ENCODE measurements at regions not wholly inside any gene's neighbourhood (a gene's known extent, or its start where the extent isn't known, plus 50 kb on each side); places are given as distances from the start of the nearest gene placed in this dataset.
"Not testable (repeated sequence)": the region's sequence is repeated elsewhere in the genome, so short reads cannot be mapped to it uniquely, and the experiment has no call there.

DNA sequence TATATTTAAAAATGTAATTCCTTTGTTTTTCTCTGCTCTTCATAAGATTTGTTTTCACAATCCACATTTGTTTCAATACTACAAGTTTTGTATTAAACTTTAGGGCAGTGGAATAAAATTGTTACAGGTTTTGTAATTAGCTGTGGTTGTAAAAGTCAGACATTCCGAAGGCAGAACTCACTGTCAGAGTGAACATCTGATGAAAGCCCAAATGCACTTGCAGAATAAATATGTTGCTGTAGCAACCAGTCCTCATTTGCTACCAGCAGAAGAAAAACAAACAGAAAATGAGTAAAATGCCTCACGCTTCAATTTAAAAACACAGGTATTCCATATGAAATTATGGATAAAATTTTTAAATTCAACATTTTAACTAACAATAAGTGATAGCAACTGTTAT is 740.1 kb upstream of the FAM174A start:
- no peaks in the 10 kb centered on the region for H3K4me1 ChIP-seq (ENCODE audit: control insufficient read depth in 2 of 2, insufficient read depth in 2 of 2, low read length in 2 of 2)
- no peaks in the 10 kb centered on the region for H3K9me3 ChIP-seq (ENCODE audit: control insufficient read depth in 2 of 2, low read length in 2 of 2)
- no peaks in the 10 kb centered on the region for H3K27me3 ChIP-seq (ENCODE audit: control insufficient read depth in 2 of 2, insufficient read depth in 2 of 2, low read length in 2 of 2)
- no peaks in the 10 kb centered on the region for H3K36me3 ChIP-seq (ENCODE audit: control insufficient read depth in 2 of 2, insufficient read depth in 2 of 2, low read length in 2 of 2)
- H3K4me3 ChIP-seq (ENCODE audit: low read length in 2 of 2), result no peak overlapping the region
- H3K27ac ChIP-seq (ENCODE audit: low read depth in 2 of 2, low read length in 2 of 2), result no peak overlapping the region
- H3K9ac ChIP-seq (ENCODE audit: low read depth in 1 of 2, low read length in 2 of 2), result no peak overlapping the region

DNA sequence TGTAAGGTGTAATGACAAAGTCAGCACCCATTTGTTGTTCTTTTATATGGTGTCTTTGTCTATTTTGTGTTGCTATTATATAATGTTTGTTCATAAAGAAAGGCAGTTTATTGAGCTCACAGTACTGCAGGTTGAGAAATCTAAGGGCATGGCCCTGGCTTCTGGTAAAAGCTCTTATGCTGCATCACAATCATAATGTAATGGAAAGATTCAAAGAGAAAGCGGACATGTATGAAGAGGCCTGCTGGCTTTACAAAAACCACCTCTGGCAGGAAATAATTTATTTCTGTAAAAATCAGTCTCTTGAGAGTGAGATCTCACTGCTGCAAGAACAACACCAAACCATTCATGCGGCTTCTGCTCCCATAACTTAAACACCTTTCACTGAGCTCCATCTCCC is 746.7 kb upstream of the FAM174A start:
- Histone ChIP-seq H3K4me1 (ENCODE audit: control insufficient read depth in 2 of 2, insufficient read depth in 2 of 2, low read length in 2 of 2) (no peaks in the 10 kb centered on the region), H3K36me3 (ENCODE audit: control insufficient read depth in 2 of 2, insufficient read depth in 2 of 2, low read length in 2 of 2) (no peaks in the 10 kb centered on the region), H3K27me3 (ENCODE audit: control insufficient read depth in 2 of 2, insufficient read depth in 2 of 2, low read length in 2 of 2) (no peaks in the 10 kb centered on the region), H3K27ac (ENCODE audit: low read depth in 2 of 2, low read length in 2 of 2) (no peak overlapping the region), H3K9ac (ENCODE audit: low read depth in 1 of 2, low read length in 2 of 2) (no peak overlapping the region), H3K4me3 (ENCODE audit: low read length in 2 of 2) (no peak overlapping the region), H3K9me3 (ENCODE audit: control insufficient read depth in 2 of 2, low read length in 2 of 2) (no peaks in the 10 kb centered on the region)

DNA sequence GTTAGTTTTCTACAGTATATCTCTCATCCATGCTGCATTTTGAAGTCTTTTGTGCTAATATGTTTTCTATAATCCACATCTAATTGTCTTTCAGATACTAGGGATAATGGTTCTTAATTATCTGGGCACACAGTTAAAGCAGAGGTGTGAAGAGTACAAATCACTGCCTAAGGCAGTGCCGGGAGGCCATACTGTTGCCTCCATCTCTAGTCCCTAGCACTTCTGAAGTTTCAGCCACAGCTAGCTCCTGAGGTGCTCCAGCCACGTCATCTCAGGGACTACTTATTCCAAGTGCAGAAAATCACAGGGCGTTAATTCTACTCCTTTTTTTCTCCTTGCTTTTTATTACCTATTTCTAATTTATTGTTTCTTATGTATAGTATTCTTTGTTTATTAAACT is 760.0 kb upstream of the FAM174A start:
- H3K27ac ChIP-seq (ENCODE audit: low read depth in 2 of 2, low read length in 2 of 2), result no peak overlapping the region
- H3K4me1 ChIP-seq (ENCODE audit: control insufficient read depth in 2 of 2, insufficient read depth in 2 of 2, low read length in 2 of 2), result no peaks in the 10 kb centered on the region
- H3K36me3 ChIP-seq (ENCODE audit: control insufficient read depth in 2 of 2, insufficient read depth in 2 of 2, low read length in 2 of 2), result no peaks in the 10 kb centered on the region
- H3K9ac ChIP-seq (ENCODE audit: low read depth in 1 of 2, low read length in 2 of 2), result no peak overlapping the region
- no peak overlapping the region for H3K4me3 ChIP-seq (ENCODE audit: low read length in 2 of 2)
- H3K9me3 ChIP-seq (ENCODE audit: control insufficient read depth in 2 of 2, low read length in 2 of 2), result no peaks in the 10 kb centered on the region
- H3K27me3 ChIP-seq (ENCODE audit: control insufficient read depth in 2 of 2, insufficient read depth in 2 of 2, low read length in 2 of 2), result no peaks in the 10 kb centered on the region

DNA sequence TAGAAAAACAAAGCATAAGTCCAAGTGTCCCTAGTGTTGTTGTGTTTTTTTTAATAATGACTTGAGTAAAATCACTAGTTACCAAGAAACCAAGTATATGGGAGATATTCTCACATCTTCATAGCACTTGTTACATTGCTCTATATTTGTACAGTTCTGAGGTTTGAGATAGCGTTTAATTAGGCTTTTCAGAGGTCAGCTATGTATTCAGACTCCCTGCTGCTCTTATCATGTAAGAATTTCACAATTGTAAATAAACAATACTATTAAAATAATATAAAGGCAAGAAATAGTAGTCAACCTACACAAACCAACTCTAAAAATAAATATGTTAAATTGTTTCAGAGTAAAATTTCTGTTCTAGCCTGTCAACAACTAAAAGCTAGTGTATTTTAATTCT is 761.9 kb upstream of the FAM174A start:
- Histone ChIP-seq H3K9ac (ENCODE audit: low read depth in 1 of 2, low read length in 2 of 2) (no peak overlapping the region), H3K36me3 (ENCODE audit: control insufficient read depth in 2 of 2, insufficient read depth in 2 of 2, low read length in 2 of 2) (no peaks in the 10 kb centered on the region), H3K4me3 (ENCODE audit: low read length in 2 of 2) (no peak overlapping the region), H3K27ac (ENCODE audit: low read depth in 2 of 2, low read length in 2 of 2) (no peak overlapping the region), H3K4me1 (ENCODE audit: control insufficient read depth in 2 of 2, insufficient read depth in 2 of 2, low read length in 2 of 2) (no peaks in the 10 kb centered on the region), H3K9me3 (ENCODE audit: control insufficient read depth in 2 of 2, low read length in 2 of 2) (no peaks in the 10 kb centered on the region), H3K27me3 (ENCODE audit: control insufficient read depth in 2 of 2, insufficient read depth in 2 of 2, low read length in 2 of 2) (no peaks in the 10 kb centered on the region)

DNA sequence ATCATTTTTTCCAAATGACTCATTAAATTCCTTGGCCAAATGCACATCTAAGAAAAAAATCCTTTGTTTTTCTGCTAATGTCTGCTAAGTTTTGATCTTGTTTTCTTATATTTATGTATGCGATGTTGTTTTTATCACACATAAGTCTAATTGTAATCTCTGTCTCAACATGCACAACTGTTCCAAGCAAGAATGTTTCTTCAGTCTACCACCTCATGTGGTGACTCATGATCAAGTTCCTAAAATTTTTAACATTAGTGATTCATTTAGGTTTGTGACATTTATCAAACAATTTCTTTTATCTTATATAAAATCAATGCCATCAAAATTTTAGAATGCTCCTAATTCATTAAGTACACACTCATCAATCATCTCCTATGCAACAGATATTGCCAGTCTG is 763.9 kb upstream of the FAM174A start:
- H3K4me3 ChIP-seq (ENCODE audit: low read length in 2 of 2), result no peak overlapping the region
- H3K4me1 ChIP-seq (ENCODE audit: control insufficient read depth in 2 of 2, insufficient read depth in 2 of 2, low read length in 2 of 2), result no peaks in the 10 kb centered on the region
- H3K27me3 ChIP-seq (ENCODE audit: control insufficient read depth in 2 of 2, insufficient read depth in 2 of 2, low read length in 2 of 2), result no peaks in the 10 kb centered on the region
- H3K9me3 ChIP-seq (ENCODE audit: control insufficient read depth in 2 of 2, low read length in 2 of 2), result no peaks in the 10 kb centered on the region
- H3K9ac ChIP-seq (ENCODE audit: low read depth in 1 of 2, low read length in 2 of 2), result no peak overlapping the region
- H3K36me3 ChIP-seq (ENCODE audit: control insufficient read depth in 2 of 2, insufficient read depth in 2 of 2, low read length in 2 of 2), result no peaks in the 10 kb centered on the region
- no peak overlapping the region for H3K27ac ChIP-seq (ENCODE audit: low read depth in 2 of 2, low read length in 2 of 2)

DNA sequence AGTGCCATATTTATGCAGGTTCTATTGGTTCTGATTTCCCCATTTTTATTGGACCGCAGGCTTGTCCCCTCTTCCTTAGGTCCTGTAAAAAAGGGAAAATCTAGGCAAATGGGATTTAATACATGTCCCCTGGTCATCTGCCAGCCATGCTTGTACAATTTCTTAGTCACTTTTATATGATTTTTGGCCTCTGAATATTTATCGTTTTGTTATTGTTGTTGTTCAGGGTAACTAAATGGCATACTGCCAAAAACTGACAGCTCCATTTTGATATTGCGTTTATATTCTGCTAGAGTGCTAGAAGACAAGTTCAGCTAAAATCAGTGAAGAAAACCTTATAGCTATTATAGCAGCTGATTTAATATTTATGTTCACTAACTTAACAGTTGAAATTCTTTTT is 770.2 kb upstream of the FAM174A start:
- no peaks in the 10 kb centered on the region for H3K4me1 ChIP-seq (ENCODE audit: control insufficient read depth in 2 of 2, insufficient read depth in 2 of 2, low read length in 2 of 2)
- no peaks in the 10 kb centered on the region for H3K9me3 ChIP-seq (ENCODE audit: control insufficient read depth in 2 of 2, low read length in 2 of 2)
- H3K4me3 ChIP-seq (ENCODE audit: low read length in 2 of 2), result no peak overlapping the region
- H3K9ac ChIP-seq (ENCODE audit: low read depth in 1 of 2, low read length in 2 of 2), result no peak overlapping the region
- H3K36me3 ChIP-seq (ENCODE audit: control insufficient read depth in 2 of 2, insufficient read depth in 2 of 2, low read length in 2 of 2), result no peaks in the 10 kb centered on the region
- H3K27me3 ChIP-seq (ENCODE audit: control insufficient read depth in 2 of 2, insufficient read depth in 2 of 2, low read length in 2 of 2), result no peaks in the 10 kb centered on the region
- H3K27ac ChIP-seq (ENCODE audit: low read depth in 2 of 2, low read length in 2 of 2), result no peak overlapping the region

DNA sequence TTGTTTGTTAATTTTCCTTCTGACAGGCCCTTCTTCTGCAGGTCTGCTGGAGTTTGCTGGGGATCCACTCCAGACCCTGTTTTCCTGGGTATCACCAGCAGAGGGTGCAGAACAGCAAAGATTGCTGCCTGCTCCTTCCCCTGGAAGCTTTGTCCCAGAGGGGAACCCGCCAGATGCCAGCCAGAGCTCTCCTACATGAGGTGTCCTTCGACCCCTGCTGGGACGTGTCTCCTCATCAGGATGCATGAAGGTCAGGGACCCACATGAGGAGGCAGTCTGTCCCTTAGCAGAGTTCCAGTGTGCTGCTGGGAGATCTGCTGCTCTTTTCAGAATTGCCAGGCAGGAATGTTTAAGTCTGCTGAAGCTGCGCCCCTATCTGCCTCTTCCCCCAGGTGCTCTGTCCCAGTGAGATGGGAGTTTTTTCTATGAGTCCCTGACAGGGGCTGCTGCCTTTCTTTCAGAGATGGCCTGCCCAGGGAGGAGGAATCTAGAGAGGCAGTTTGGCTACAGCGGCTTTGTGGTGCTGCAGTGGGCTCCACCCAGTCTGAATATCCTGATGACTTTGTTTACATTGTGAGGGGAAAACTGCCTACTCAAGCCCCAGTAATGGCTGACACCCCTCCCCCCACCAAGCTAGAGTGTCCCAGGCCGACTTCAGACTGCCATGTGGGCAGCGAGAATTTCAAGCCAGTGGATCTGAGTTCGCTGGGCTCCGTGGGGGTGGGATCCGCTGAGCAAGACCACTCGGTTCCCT is 772.0 kb upstream of the FAM174A start:
- H3K4me1 ChIP-seq (ENCODE audit: control insufficient read depth in 2 of 2, insufficient read depth in 2 of 2, low read length in 2 of 2), result no peaks in the 10 kb centered on the region
- H3K4me3 ChIP-seq (ENCODE audit: low read length in 2 of 2), result no peak overlapping the region
- H3K27me3 ChIP-seq (ENCODE audit: control insufficient read depth in 2 of 2, insufficient read depth in 2 of 2, low read length in 2 of 2), result no peaks in the 10 kb centered on the region
- peaks cover 0 to 2% of the 10 kb centered on the region in 2 donors for H3K9me3 ChIP-seq (ENCODE audit: control insufficient read depth in 2 of 2, low read length in 2 of 2)
- no peaks in the 10 kb centered on the region for H3K36me3 ChIP-seq (ENCODE audit: control insufficient read depth in 2 of 2, insufficient read depth in 2 of 2, low read length in 2 of 2)
- no peak overlapping the region for H3K9ac ChIP-seq (ENCODE audit: low read depth in 1 of 2, low read length in 2 of 2)
- H3K27ac ChIP-seq (ENCODE audit: low read depth in 2 of 2, low read length in 2 of 2), result no peak overlapping the region

DNA sequence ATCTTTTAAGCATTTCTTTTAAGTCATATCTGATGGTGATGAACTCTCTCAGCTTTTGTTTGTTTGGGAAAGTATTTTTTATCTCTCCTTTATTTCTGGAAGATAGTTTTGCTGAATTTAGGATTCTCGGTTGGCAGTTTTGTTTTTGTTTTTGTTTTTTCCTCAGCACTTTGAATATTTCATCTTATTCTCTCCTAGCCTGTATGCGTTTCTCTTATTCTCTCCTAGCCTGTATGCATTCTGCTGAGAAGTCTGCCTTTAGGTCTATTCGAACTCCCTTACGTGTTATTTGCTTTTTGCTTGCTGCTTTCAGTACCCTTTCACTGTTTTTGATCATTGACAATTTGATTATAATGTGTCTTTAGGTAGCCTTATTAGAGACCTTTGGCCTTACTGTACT is 787.8 kb upstream of the FAM174A start:
- H3K27me3 ChIP-seq (ENCODE audit: control insufficient read depth in 2 of 2, insufficient read depth in 2 of 2, low read length in 2 of 2), result no peaks in the 10 kb centered on the region
- no peak overlapping the region for H3K27ac ChIP-seq (ENCODE audit: low read depth in 2 of 2, low read length in 2 of 2)
- no peaks in the 10 kb centered on the region for H3K36me3 ChIP-seq (ENCODE audit: control insufficient read depth in 2 of 2, insufficient read depth in 2 of 2, low read length in 2 of 2)
- H3K4me1 ChIP-seq (ENCODE audit: control insufficient read depth in 2 of 2, insufficient read depth in 2 of 2, low read length in 2 of 2), result no peaks in the 10 kb centered on the region
- H3K9me3 ChIP-seq (ENCODE audit: control insufficient read depth in 2 of 2, low read length in 2 of 2), result no peaks in the 10 kb centered on the region
- H3K4me3 ChIP-seq (ENCODE audit: low read length in 2 of 2), result no peak overlapping the region
- no peak overlapping the region for H3K9ac ChIP-seq (ENCODE audit: low read depth in 1 of 2, low read length in 2 of 2)

DNA sequence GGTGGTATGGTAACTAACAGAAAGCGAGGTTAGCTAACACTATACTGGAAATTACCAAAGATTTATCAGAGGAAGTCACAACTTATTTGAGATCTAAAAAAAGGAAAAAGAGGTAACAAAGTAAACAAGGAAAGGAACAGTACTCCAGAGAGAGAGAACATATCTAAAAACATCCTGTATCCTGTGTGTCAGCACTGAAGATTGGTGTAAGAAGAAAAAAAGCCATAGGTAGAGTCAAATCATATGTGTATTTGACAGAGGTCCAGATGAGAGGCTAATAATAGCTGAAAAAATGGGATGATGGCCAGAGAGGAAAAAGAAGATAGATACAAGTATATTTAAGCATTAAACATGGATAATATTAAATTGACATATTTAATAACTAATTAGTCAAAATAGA is 802.0 kb upstream of the FAM174A start:
- H3K4me3 ChIP-seq (ENCODE audit: low read length in 2 of 2); H3K9ac ChIP-seq (ENCODE audit: low read depth in 1 of 2, low read length in 2 of 2); H3K36me3 ChIP-seq (ENCODE audit: control insufficient read depth in 2 of 2, insufficient read depth in 2 of 2, low read length in 2 of 2); H3K27me3 ChIP-seq (ENCODE audit: control insufficient read depth in 2 of 2, insufficient read depth in 2 of 2, low read length in 2 of 2); H3K27ac ChIP-seq (ENCODE audit: low read depth in 2 of 2, low read length in 2 of 2); H3K4me1 ChIP-seq (ENCODE audit: control insufficient read depth in 2 of 2, insufficient read depth in 2 of 2, low read length in 2 of 2); H3K9me3 ChIP-seq (ENCODE audit: control insufficient read depth in 2 of 2, low read length in 2 of 2): not testable (repeated sequence)

DNA sequence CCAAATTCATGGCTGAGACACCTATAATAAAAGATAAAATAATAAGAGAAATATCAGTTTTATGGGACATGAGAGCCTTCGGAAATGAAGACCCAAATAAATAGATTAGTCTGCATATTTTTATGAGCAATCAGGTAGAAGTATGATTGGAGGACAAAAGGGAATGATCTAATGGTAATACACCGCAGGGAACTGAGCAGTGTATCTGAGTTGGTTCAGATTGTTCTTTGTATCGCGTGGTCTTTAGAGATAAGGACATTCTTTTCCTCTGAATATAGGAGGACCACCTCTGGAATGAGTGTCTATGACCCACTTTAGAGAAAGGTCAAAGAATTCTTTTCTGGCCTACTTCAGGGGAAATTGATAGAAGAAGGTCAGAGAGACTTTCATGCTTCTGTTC is 801.8 kb upstream of the CHD1 start:
- not testable (repeated sequence) for H3K9me3 ChIP-seq (ENCODE audit: control insufficient read depth in 2 of 2, low read length in 2 of 2); H3K9ac ChIP-seq (ENCODE audit: low read depth in 1 of 2, low read length in 2 of 2); H3K4me3 ChIP-seq (ENCODE audit: low read length in 2 of 2); H3K4me1 ChIP-seq (ENCODE audit: control insufficient read depth in 2 of 2, insufficient read depth in 2 of 2, low read length in 2 of 2); H3K27ac ChIP-seq (ENCODE audit: low read depth in 2 of 2, low read length in 2 of 2); H3K36me3 ChIP-seq (ENCODE audit: control insufficient read depth in 2 of 2, insufficient read depth in 2 of 2, low read length in 2 of 2); H3K27me3 ChIP-seq (ENCODE audit: control insufficient read depth in 2 of 2, insufficient read depth in 2 of 2, low read length in 2 of 2)

All from mucosa of rectum (tissue), 2 donors.